ENCODE measurements at regions not wholly inside any gene's neighbourhood (a gene's known extent, or its start where the extent isn't known, plus 50 kb on each side); places are given as distances from the start of the nearest gene placed in this dataset.
A peak's percentile ranks its signal among the peaks of the same experiment; 100 is the strongest.

GRCh38 chr7:130896898-130897514, 163.0 kb upstream of the KLF14 start:
- ATAC-seq (ENCODE audit: low FRiP score in 2 of 2) (peak; percentile 67 to 77), DNase-seq (peak; percentile 39 to 76)
- Histone ChIP-seq H3K27me3 (no peaks in the 10 kb centered on the region), H3K9me3 (no peaks in the 10 kb centered on the region), H3K4me1 (peaks cover 69 to 95% (median 84%) of the 10 kb centered on the region in 4 donors), H3K36me3 (peaks cover 0 to 53% (median 28%) of the 10 kb centered on the region in 4 donors), H3K27ac (peak overlapping the region; percentile 54 to 81 (median 64)), H3K4me3 (no peak overlapping the region)
- peak; percentile 67 to 86 (median 82) for TF ChIP-seq CTCF (IDR thresholded peaks at IDR 0.05)
- TF ChIP-seq POLR2AphosphoS5 (IDR thresholded peaks at IDR 0.05) = no peak
- peak in 1 of 4 donors; percentile 19 for TF ChIP-seq EP300 (IDR thresholded peaks at IDR 0.05)
- WGBS, 2 donors = 52 to 55% methylated on average over 18 to 22 of the region's 22 CpGs

DNA sequence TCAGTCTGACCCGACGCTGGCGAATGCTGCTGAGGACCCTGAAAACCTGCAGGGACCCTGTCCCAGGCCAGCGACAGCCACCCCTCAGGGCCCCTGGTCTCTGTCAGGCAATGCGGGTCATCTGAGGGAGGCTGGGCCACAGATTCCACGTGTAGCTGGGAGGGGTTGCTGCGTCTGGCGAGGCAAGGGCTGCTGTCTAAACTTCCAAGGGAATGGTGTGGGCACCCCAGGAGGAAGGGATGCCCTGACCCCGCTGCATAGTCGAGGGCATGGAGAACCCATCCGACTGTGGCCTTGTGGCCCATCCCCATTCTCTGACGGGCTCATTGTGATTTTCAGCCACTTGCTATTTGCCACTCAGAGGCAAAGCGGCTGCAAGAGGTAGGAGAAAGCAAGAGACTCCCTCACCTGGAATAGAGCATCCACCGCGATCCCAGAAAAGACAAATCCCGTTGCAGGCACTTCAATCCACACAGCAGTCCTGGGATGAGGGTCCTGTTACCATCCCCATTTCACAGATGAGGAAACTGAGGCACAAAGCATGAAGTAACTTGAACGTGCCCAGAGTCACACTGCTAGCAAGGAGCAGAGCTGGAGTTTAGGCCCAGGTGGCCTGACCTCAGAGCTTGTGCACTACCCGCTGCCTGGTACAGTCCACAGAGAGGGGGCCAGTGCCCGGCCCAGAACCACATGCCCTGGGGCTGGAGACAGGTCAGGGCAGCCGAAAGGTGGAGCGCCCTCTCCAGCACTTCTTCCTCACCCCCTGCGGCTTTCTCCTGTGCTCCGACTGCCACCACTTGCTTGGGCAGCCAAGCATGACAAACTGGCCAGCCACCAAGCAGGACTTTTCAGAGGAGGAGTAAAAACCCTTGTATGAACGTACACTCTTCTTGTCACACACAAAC, 163.8 kb upstream of the KLF14 start:
- Histone ChIP-seq H3K36me3 (peaks cover 0 to 59% (median 34%) of the 10 kb centered on the region in 4 donors), H3K4me3 (no peak overlapping the region), H3K4me1 (peaks cover 73 to 100% (median 89%) of the 10 kb centered on the region in 4 donors), H3K27ac (peak overlapping the region; percentile 54 to 81 (median 72)), H3K9me3 (no peaks in the 10 kb centered on the region), H3K27me3 (no peaks in the 10 kb centered on the region)
- peak in 1 of 2 donors; percentile 43 for DNase-seq
- 82 to 87% methylated on average over 19 to 24 of the region's 24 CpGs for WGBS, 2 donors
- TF ChIP-seq POLR2AphosphoS5 (IDR thresholded peaks at IDR 0.05) (no peak), CTCF (IDR thresholded peaks at IDR 0.05) (no peak), POLR2A (IDR thresholded peaks at IDR 0.05) (no peak), EP300 (IDR thresholded peaks at IDR 0.05) (no peak)
- ATAC-seq (ENCODE audit: low FRiP score in 2 of 2) = no peak

- Histone ChIP-seq H3K4me3 (no peak overlapping the region), H3K36me3 (peaks cover 0 to 61% (median 34%) of the 10 kb centered on the region in 4 donors), H3K4me1 (peaks cover 74 to 99% (median 90%) of the 10 kb centered on the region in 4 donors), H3K9me3 (no peaks in the 10 kb centered on the region), H3K27ac (peak overlapping the region; percentile 54 to 81 (median 72)), H3K27me3 (no peaks in the 10 kb centered on the region)
- DNase-seq (no peak), ATAC-seq (ENCODE audit: low FRiP score in 2 of 2) (no peak)
- 70 to 77% methylated on average over 10 to 11 of the region's 11 CpGs for WGBS, 2 donors
- no peak for TF ChIP-seq EP300 (IDR thresholded peaks at IDR 0.05)
- no peak for TF ChIP-seq POLR2AphosphoS5 (IDR thresholded peaks at IDR 0.05)
- TF ChIP-seq POLR2A (IDR thresholded peaks at IDR 0.05) = no peak
- no peak for TF ChIP-seq CTCF (IDR thresholded peaks at IDR 0.05)
Measured at GRCh38 chr7:130899071-130899560, 165.1 kb upstream of the KLF14 start.

- Histone ChIP-seq H3K9me3 (no peaks in the 10 kb centered on the region), H3K4me3 (no peak overlapping the region), H3K27me3 (no peaks in the 10 kb centered on the region), H3K27ac (peak overlapping the region; percentile 72 to 81 (median 74)), H3K36me3 (peaks cover 0 to 61% (median 34%) of the 10 kb centered on the region in 4 donors), H3K4me1 (peaks cover 76 to 99% (median 90%) of the 10 kb centered on the region in 4 donors)
- ATAC-seq (ENCODE audit: low FRiP score in 2 of 2) (no peak), DNase-seq (peak in 1 of 2 donors; percentile 60)
- WGBS, 2 donors = 67 to 73% methylated on average over 15 of the region's 15 CpGs
- TF ChIP-seq POLR2AphosphoS5 (IDR thresholded peaks at IDR 0.05) (no peak), EP300 (IDR thresholded peaks at IDR 0.05) (no peak), POLR2A (IDR thresholded peaks at IDR 0.05) (no peak), CTCF (IDR thresholded peaks at IDR 0.05) (no peak)
Measured at GRCh38 chr7:130899638-130900401, 165.8 kb upstream of the KLF14 start.

Measured in upper lobe of left lung (tissue), 6 donors.